ENCODE measurements at regions not wholly inside any gene's neighbourhood (a gene's known extent, or its start where the extent isn't known, plus 50 kb on each side); places are given as distances from the start of the nearest gene placed in this dataset.
"Not testable (repeated sequence)": the region's sequence is repeated elsewhere in the genome, so short reads cannot be mapped to it uniquely, and the experiment has no call there.

DNA sequence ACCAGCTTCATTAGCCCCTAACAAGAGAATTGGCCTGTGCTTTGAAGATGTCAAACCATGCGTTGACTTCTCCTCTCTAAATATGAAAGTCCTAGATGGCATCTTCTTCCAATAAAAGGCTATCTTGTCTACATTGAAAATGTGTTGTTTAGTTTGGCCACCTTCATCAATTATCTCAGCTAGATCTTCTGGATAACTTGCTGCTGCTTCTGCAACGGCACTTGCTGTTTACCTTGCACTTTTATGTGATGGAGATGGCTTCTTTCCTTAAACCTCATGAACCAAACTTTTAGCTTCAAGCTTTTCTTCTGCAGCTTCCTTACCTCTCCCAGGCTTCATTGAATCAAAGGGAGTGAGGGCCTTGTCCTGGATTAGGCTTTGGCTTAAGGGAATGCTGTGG, 58.6 kb upstream of the CSNK1E start:
- CTCF ChIA-PET, POLR2A ChIA-PET: not testable (repeated sequence)

DNA sequence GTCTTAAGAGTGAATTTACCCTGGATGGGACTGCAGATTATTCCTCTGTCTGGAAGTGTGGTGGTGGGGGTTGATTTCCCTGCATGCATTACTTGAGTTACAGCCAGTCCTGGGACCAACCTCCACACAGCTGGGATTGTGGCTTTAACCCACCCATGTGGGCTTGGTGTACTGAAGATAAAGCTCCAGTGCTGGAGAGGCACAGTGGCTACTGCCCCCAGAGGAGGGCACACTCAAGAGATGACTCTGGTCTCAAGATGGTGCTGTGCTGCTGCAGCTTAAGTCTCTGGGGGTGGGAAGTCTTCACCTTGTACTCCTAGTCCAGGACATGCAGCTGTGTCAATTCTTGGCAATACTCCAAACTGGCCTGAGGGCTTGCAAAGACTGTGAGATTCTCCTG, 57.8 kb upstream of the CSNK1E start:
- H3K36me3 ChIP-seq (ENCODE audit: control insufficient read depth in 2 of 2, extremely low read depth in 1 of 2, insufficient read depth in 2 of 2, low read length in 2 of 2); H3K9ac ChIP-seq (replicated peaks; ENCODE audit: extremely low read depth, insufficient read depth, low read length); H3K79me2 ChIP-seq (ENCODE audit: control insufficient read depth, insufficient read depth, low read length); H4K20me1 ChIP-seq (replicated peaks; ENCODE audit: control insufficient read depth, extremely low read depth, insufficient read depth, low read length); POLR2A ChIA-PET; DNase-seq (ENCODE audit: low read depth, low spot score); dilution Hi-C loops (cut with MboI; ENCODE audit: extremely low pct_ligation_motif_present, low sequenced_read_pairs); CTCF ChIA-PET; H3K4me1 ChIP-seq (ENCODE audit: control insufficient read depth, extremely low read depth, insufficient read depth, low read length); H2AFZ ChIP-seq (ENCODE audit: low read depth, low read length); BruUV-seq (replicated peaks); H3K4me3 ChIP-seq (replicated peaks in 1 of 3; ENCODE audit: insufficient read depth in 1 of 3, low read depth in 1 of 3, low read length in 3 of 3); H3K9me3 ChIP-seq (replicated peaks; ENCODE audit: control insufficient read depth, insufficient read depth, low read length); H3K27me3 ChIP-seq (ENCODE audit: control insufficient read depth in 2 of 2, insufficient read depth in 2 of 2, low read length in 2 of 2); H3K27ac ChIP-seq (ENCODE audit: insufficient read depth, low read depth, low read length); H3K9me1 ChIP-seq (replicated peaks; ENCODE audit: control insufficient read depth, extremely low read depth, insufficient read depth, low read length); FAIRE-seq; H3K4me2 ChIP-seq (ENCODE audit: insufficient read depth, low read length); intact Hi-C loops (cut with micrococcal nuclease): not testable (repeated sequence)

More for the DNA sequence above, 58.6 kb upstream of the CSNK1E start:
- BruUV-seq (replicated peaks); H3K36me3 ChIP-seq (ENCODE audit: control insufficient read depth in 2 of 2, extremely low read depth in 1 of 2, insufficient read depth in 2 of 2, low read length in 2 of 2); H3K9ac ChIP-seq (replicated peaks; ENCODE audit: extremely low read depth, insufficient read depth, low read length); H4K20me1 ChIP-seq (replicated peaks; ENCODE audit: control insufficient read depth, extremely low read depth, insufficient read depth, low read length); H3K79me2 ChIP-seq (ENCODE audit: control insufficient read depth, insufficient read depth, low read length); H3K9me3 ChIP-seq (replicated peaks; ENCODE audit: control insufficient read depth, insufficient read depth, low read length); FAIRE-seq; H3K4me3 ChIP-seq (replicated peaks in 1 of 3; ENCODE audit: insufficient read depth in 1 of 3, low read depth in 1 of 3, low read length in 3 of 3); H3K9me1 ChIP-seq (replicated peaks; ENCODE audit: control insufficient read depth, extremely low read depth, insufficient read depth, low read length); H3K4me1 ChIP-seq (ENCODE audit: control insufficient read depth, extremely low read depth, insufficient read depth, low read length); intact Hi-C loops (cut with micrococcal nuclease); DNase-seq (ENCODE audit: low read depth, low spot score); H2AFZ ChIP-seq (ENCODE audit: low read depth, low read length); dilution Hi-C loops (cut with MboI; ENCODE audit: extremely low pct_ligation_motif_present, low sequenced_read_pairs); H3K27ac ChIP-seq (ENCODE audit: insufficient read depth, low read depth, low read length); H3K27me3 ChIP-seq (ENCODE audit: control insufficient read depth in 2 of 2, insufficient read depth in 2 of 2, low read length in 2 of 2); H3K4me2 ChIP-seq (ENCODE audit: insufficient read depth, low read length): not testable (repeated sequence)

DNA sequence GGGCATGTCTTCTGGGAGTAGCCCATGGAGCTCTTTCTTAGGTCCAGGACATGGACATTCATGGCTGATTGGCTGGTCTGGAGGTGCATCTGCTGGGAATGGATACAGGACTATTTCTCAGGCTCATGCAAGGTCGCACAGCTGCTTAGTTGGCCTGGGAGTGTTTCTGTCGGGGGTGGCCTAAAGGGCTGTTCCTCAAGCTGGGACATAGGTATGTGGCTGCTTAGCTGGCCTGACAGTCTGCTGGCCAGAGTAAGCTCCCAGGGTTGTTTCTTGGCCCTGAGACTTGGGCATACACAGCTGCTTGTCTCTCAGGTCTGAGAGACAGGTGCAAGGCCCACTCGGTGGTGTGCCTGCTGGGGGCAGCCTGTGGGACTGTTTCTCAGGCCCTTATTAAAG, 57.2 kb upstream of the CSNK1E start:
- H3K79me2 ChIP-seq (ENCODE audit: control insufficient read depth, insufficient read depth, low read length); H3K27me3 ChIP-seq (ENCODE audit: control insufficient read depth in 2 of 2, insufficient read depth in 2 of 2, low read length in 2 of 2); H3K4me1 ChIP-seq (ENCODE audit: control insufficient read depth, extremely low read depth, insufficient read depth, low read length); H3K27ac ChIP-seq (ENCODE audit: insufficient read depth, low read depth, low read length); H2AFZ ChIP-seq (ENCODE audit: low read depth, low read length); H3K4me2 ChIP-seq (ENCODE audit: insufficient read depth, low read length); CTCF ChIA-PET; H3K4me3 ChIP-seq (replicated peaks in 1 of 3; ENCODE audit: insufficient read depth in 1 of 3, low read depth in 1 of 3, low read length in 3 of 3); DNase-seq (ENCODE audit: low read depth, low spot score); H3K9ac ChIP-seq (replicated peaks; ENCODE audit: extremely low read depth, insufficient read depth, low read length); intact Hi-C loops (cut with micrococcal nuclease); H4K20me1 ChIP-seq (replicated peaks; ENCODE audit: control insufficient read depth, extremely low read depth, insufficient read depth, low read length); H3K36me3 ChIP-seq (ENCODE audit: control insufficient read depth in 2 of 2, extremely low read depth in 1 of 2, insufficient read depth in 2 of 2, low read length in 2 of 2); dilution Hi-C loops (cut with MboI; ENCODE audit: extremely low pct_ligation_motif_present, low sequenced_read_pairs); H3K9me1 ChIP-seq (replicated peaks; ENCODE audit: control insufficient read depth, extremely low read depth, insufficient read depth, low read length); H3K9me3 ChIP-seq (replicated peaks; ENCODE audit: control insufficient read depth, insufficient read depth, low read length); BruUV-seq (replicated peaks); FAIRE-seq; POLR2A ChIA-PET: not testable (repeated sequence)

DNA sequence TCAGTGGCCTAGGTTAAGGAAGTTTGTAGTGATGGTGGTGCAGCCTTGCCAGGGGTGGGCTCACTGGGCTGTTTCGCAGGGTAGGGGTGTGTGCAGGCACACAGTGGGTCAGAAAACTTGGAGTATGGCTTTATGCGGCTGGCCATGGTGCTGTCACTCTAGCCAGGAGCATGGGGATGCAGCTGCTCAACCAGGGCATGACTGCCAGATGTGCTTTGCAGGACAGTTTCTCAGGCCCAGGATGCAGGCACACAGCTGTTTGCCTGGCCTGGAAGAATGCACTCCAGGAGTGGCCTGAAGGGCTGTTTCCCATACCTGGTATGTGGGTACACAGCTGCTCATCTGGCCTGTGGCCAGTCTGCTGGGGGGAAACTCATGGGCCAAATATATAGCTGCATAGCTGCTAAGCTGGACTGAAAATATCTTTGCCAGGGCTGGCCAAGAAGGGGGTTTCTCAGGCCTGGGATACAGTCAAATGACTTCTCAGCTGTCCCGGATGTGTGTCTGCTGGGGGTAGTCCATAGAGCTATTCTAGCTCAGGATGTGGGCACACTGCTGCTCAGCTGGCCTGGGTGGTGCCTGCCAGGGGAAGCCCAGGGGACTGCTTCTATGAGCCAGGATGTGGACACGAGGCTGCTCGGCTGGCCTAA, 56.7 kb upstream of the CSNK1E start:
- H3K27me3 ChIP-seq (ENCODE audit: control insufficient read depth in 2 of 2, insufficient read depth in 2 of 2, low read length in 2 of 2); dilution Hi-C loops (cut with MboI; ENCODE audit: extremely low pct_ligation_motif_present, low sequenced_read_pairs); CTCF ChIA-PET; H3K4me2 ChIP-seq (ENCODE audit: insufficient read depth, low read length); H3K4me3 ChIP-seq (replicated peaks in 1 of 3; ENCODE audit: insufficient read depth in 1 of 3, low read depth in 1 of 3, low read length in 3 of 3); BruUV-seq (replicated peaks); H3K9me1 ChIP-seq (replicated peaks; ENCODE audit: control insufficient read depth, extremely low read depth, insufficient read depth, low read length); H3K4me1 ChIP-seq (ENCODE audit: control insufficient read depth, extremely low read depth, insufficient read depth, low read length); H3K9ac ChIP-seq (replicated peaks; ENCODE audit: extremely low read depth, insufficient read depth, low read length); POLR2A ChIA-PET; H3K36me3 ChIP-seq (ENCODE audit: control insufficient read depth in 2 of 2, extremely low read depth in 1 of 2, insufficient read depth in 2 of 2, low read length in 2 of 2); FAIRE-seq; H3K79me2 ChIP-seq (ENCODE audit: control insufficient read depth, insufficient read depth, low read length); H3K9me3 ChIP-seq (replicated peaks; ENCODE audit: control insufficient read depth, insufficient read depth, low read length); H3K27ac ChIP-seq (ENCODE audit: insufficient read depth, low read depth, low read length); DNase-seq (ENCODE audit: low read depth, low spot score); H2AFZ ChIP-seq (ENCODE audit: low read depth, low read length); intact Hi-C loops (cut with micrococcal nuclease); H4K20me1 ChIP-seq (replicated peaks; ENCODE audit: control insufficient read depth, extremely low read depth, insufficient read depth, low read length): not testable (repeated sequence)

All from endothelial cell of umbilical vein (primary cell).